PC-9 (cell line): ENCODE measurements at regions not wholly inside any gene's neighbourhood (a gene's known extent, or its start where the extent isn't known, plus 50 kb on each side); places are given as distances from the start of the nearest gene placed in this dataset.

ENCODE experiments used
- CTCF ChIP-seq: fragments of 200-600 bp; sonication (generic); conservative IDR thresholded peaks from 2 replicates; pipeline ENCODE4 v1.6.1; 2017; ENCODE audit warnings: mixed run types, antibody characterized with exemption, mild to moderate bottlenecking, moderate library complexity
- EZH2 ChIP-seq: fragments of 200-600 bp; sonication (generic); IDR thresholded peaks from 2 replicates; pipeline ENCODE4 v1.8.0; 2017; ENCODE audit warnings: antibody characterized with exemption, low read depth

GRCh38 chr3:110093812-110094401 is 756.6 kb upstream of the DPPA4 start:
- no peak for TF ChIP-seq CTCF
- no peak for TF ChIP-seq EZH2
